Eye (tissue), 1 donor: ENCODE measurements at regions not wholly inside any gene's neighbourhood (a gene's known extent, or its start where the extent isn't known, plus 50 kb on each side); places are given as distances from the start of the nearest gene placed in this dataset.
A peak's percentile ranks its signal among the peaks of the same experiment; 100 is the strongest.
"Not testable (repeated sequence)": the region's sequence is repeated elsewhere in the genome, so short reads cannot be mapped to it uniquely, and the experiment has no call there.

Experiments used
- DNase-seq: peaks from one replicate; pipeline ENCODE4 v3.0.0-alpha.2; 2015

DNA sequence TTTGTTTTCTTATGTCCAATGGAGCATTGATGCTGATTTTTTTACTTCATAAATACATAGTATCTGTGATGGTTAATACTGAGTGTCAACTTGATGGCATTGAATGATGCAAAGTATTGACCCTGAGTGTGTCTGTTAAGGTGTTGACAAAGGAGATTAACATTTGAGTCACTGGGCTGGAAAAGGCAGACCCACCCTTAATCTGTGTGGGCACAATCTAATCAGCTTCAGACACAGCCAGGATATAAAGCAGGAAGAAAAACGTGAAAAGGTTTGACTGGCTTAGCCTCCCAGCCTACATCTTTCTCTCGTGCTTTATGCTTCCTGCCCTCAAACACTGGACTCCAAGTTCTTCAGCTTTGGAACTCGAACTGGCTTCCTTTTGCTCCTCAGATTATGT lies 230.6 kb upstream of the SPRY1 start:
- DNase-seq: no peak

DNA sequence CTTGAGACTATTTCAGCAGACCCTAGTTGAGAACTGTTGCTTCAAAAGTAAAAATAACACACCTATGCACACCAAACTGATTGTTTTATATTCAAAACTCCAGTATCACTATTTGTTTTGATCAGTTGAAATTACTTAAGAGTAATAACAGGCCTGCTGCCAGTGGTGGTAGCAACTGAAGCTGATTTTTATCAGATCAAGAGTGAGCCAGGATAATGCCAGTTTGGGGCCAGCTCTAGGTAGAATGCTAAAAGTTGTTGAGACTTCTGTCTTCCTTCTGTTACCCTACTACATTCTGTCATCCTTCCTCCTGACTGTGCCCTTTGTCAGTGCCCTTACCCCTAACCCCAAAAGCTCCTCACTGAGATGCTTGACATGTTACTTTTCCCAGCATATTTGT lies 228.7 kb upstream of the SPRY1 start:
- DNase-seq: no peak

DNA sequence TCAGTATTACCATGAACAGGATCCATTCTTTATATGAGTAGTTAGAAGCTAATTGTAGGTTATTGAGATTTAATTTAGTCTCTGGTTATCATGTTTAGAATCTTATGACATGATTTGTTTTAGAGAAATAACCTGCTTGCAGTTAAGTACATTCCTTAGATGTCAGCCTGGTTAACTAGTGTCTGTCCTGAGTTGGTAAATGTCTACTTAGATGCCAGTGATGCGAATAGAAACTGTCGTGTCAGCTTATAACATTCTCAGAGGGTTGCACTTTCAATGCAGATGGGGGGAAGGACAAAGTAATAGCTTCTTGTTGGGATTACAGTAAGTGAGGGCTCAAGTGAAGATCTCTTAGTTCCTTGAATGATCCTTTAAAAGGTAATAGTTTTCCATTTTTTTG lies 227.8 kb upstream of the SPRY1 start:
- DNase-seq: peak; percentile 24

DNA sequence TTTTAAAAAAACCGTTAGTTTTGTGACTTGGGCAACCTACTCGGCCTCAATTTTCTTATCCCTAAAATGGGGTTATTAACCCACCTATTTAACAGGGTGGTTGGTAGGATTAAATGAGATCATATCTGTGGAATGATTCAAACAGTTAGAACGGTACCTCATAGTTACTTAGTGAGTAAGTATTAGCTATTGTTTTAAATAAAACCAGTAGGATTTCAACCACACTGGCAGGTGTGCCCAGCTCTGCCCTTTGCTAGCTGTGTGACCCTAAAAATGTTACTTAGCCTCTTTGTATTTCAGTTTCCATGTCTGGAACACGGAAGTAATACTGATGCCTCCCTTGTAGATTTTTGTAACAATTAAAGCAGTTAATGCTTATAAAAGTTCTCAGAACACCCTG lies 225.8 kb upstream of the SPRY1 start:
- no peak for DNase-seq

DNA sequence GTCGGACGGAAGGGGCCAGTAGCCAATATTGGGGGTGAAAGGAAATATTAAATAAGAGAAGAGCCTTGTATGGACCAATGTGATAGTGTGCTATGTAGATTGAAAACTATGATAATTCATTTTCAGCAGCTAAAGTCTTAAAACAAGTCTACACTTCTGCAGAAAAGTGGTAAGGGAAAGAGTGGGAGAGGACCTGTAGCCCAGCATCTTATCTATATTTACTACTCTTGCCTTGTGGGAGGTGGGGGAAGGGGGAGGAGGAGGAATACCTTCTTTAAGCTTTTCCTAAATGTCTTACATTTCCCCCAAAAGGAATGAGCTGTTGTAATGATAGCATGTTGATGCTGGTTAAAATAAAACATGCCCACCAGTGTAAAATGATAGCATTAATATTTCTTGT lies 220.0 kb upstream of the SPRY1 start:
- DNase-seq: no peak

GRCh38 chr4:123182289-123182688 lies 214.3 kb upstream of the SPRY1 start:
- DNase-seq: no peak

- no peak for DNase-seq
Observed at GRCh38 chr4:123183308-123183707, 213.3 kb upstream of the SPRY1 start.

DNA sequence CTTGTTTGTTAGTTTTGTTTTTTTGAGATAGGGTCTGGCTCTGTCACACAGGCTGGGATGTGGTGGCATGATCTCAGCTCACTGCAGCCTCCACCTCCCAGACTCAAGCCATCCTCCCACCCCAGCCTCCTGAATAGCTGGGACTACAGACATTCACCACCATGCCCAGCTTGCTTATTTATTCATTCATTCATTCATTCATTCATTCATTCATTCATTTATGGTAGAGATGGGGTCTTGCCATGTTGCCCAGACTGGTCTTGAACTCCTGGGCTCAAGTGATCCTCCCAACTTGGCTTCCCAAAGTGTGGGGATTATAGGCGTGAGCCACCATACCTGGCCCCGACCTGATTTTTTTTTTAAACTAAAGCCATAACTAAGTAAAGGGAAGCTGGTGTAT lies 212.8 kb upstream of the SPRY1 start:
- not testable (repeated sequence) for DNase-seq

DNA sequence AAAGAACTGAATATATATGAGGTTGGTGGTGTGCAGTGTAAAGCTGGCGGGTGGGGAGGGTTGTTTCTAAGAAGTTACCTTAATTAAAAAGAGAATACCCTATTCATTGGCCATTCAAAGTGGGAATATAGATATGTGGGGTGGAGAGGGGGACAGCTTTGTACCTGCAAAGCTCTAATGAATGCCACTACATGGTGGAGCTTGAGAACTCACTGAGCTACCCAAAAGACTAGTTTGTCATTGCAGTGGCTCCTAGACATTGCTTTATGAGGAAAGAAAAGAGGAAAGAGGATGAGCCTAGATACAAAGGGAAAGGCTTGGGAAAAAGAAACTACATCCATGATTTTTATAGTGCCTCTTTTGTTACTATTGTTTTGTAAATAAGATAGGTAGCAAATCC lies 209.9 kb upstream of the SPRY1 start:
- DNase-seq: no peak

- DNase-seq: no peak
Observed at GRCh38 chr4:123190176-123190575, 206.4 kb upstream of the SPRY1 start.

- no peak for DNase-seq
Observed at GRCh38 chr4:123191728-123192127, 204.9 kb upstream of the SPRY1 start.

DNA sequence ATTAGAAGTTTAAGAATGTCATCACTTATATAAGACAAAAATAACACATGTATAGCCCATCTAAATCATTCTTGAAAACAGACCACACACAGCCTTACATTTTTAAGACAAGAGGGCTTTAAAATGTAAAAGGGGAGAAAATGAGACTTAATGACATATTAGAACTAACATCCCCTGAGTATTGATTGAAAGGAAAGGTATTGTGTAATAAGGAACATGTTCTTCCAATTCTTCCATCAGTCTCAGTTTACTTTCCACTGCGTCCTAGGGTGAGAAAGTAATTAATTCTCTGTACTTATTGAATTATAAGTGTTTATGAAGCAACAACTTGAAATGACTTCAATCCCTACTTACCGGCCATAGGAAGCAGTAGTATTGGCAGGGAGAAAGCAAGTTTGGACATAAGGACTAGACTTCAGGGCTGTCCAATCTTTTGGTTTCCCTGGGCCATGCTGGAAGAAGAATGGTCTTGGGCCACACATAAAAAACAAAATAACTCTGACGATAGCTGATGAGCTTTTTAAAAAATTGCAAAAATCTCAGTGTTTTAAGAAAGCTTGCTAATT lies 202.7 kb upstream of the SPRY1 start:
- no peak for DNase-seq

- no peak for DNase-seq
Observed at GRCh38 chr4:123198706-123199105, 197.9 kb upstream of the SPRY1 start.

DNA sequence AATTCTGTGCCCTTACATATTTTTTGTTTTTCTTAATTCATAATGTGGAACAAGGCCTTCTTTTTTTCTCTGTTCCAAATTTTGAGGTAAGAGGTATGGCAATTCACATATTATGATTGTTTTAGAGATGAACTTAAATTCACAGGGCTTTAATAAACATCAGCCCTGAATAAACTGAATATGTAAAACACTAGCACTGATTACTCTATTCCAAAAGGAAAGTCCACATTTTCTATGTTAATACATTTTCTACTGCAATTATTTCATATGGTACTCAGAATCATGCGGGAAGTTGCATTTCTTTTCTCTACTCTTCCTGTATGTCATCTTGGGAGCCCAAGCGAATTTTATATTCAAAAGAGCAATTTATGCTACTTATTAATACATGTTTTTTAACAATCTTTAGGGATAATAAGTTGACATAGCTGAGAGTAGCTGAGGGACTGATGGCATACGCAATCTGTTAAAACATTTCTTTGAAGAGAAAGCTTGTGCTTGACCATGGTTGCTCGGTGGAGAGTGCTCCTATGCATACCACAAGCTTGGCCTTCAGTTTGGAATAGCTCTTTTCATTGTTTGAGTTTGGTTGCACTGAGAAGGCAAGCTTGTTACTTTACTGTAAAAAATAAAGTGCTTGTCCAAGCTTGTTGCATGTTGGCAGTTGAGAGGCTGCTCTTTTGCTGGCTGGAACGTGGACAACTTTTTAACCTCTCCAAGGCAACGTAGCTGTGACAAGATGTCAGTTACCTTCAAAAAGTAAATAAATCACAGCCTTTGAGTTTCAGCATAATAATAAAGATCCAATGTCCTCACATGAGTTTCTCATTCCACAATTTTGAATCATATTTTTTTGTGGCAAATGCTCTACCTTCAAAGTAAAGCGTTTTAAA lies 196.3 kb upstream of the SPRY1 start:
- DNase-seq: no peak

- DNase-seq: no peak
Observed at GRCh38 chr4:123204737-123205136, 191.9 kb upstream of the SPRY1 start.

GRCh38 chr4:123206016-123206415 lies 190.6 kb upstream of the SPRY1 start:
- DNase-seq: no peak

DNA sequence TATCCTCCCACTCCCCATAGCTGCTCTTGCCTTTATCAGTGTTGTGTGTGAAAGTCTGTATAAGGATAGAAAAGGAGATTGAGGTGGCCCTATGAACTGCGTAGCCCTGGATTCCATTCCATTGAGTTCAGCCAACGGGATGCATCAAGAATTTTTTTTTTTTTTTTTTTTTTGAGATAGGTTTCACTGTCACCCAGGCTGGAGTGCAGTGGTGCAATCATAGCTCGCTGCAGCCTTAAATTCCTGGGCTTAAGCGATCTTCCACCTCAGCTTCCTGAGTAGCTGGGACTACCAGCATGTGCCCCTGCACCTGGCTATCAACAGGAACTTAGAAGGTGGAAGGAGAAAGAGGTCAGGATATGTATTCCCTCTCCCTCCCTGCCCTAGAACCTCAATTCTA lies 187.2 kb upstream of the SPRY1 start:
- DNase-seq: no peak

GRCh38 chr4:123215536-123215935 lies 181.1 kb upstream of the SPRY1 start:
- DNase-seq: peak; percentile 50

DNA sequence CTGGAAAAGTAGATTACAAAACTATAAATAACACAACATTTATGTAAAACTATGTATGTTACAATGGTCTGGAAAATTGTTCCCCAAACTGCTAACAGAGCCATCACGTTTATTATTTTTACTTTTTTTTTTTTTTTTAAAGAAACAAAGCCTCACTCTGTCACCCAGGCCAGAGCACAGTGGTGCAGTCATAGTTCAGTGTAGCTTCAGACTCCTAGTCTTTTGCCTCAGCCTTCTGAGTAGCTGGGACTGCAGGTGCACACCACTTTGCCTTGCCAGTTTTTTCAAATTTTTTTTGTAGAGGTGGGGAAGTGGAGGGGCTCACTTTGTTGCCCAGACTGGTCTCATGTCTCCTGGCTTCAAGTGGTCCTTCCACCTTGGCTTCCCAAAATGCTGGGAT lies 180.1 kb upstream of the SPRY1 start:
- no peak for DNase-seq

DNA sequence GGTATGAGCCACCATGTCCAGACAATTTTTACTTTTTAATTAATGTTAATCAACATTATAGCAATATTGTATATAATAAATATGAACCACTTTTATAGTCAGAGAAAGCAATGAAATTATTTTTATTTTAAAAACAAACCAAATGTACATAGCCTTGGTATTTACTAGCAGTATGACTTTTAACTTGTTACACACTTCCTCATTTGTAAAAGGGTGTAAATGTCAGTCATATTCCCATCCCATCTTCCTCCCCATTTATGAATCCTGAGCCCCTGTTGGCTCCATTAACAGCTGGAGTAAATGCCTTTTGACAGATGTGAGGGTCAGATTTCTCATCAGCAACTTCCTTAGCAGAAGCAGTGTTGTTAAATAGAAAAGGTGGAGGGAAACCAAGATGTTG lies 179.6 kb upstream of the SPRY1 start:
- no peak for DNase-seq

DNA sequence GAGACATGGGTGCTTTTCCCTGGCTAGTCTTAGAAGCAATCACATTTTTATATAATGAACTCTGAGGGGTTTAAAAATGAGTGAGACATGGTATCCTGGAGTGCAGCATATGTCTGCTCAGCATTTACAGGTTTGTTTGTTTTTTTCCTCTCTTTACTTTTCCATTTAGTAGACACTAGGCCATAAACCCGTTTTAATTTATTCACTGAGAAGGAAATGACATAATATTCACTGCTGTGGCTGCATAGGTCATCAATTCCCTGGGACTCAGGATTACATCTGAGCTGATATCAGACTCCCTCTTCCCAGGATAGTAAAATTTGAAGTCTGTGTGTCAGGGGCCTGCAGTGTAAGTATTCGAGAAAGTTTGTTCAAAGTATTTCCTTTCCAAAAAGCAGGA lies 178.9 kb upstream of the SPRY1 start:
- DNase-seq: no peak

GRCh38 chr4:123218981-123219380 lies 177.6 kb upstream of the SPRY1 start:
- DNase-seq: no peak

- DNase-seq: no peak
Observed at GRCh38 chr4:123229286-123229685, 167.3 kb upstream of the SPRY1 start.

DNA sequence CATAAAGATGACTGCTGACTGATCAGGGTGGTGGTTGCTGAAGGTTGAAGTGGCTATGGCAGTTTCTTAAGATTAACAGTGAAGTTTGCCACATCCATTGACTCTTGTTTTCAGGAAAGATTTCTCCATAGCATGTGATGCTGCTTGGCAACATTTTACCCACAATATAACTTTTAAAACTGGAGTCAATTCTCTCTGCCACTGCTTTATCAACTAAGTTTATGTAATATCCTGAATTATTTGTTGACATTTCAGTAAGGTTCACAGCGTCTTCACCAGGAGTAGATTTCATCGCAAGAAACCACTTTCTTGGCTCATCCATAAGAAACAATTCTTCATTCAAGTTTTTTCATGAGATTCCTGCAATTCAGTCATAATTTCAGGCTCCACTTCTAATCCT lies 166.5 kb upstream of the SPRY1 start:
- DNase-seq: no peak

GRCh38 chr4:123232439-123232838 lies 164.2 kb upstream of the SPRY1 start:
- DNase-seq: no peak
